HFFc6 (cell line): ENCODE measurements at regions not wholly inside any gene's neighbourhood (a gene's known extent, or its start where the extent isn't known, plus 50 kb on each side); places are given as distances from the start of the nearest gene placed in this dataset.

Experiments used
- DNase-seq: peaks from one replicate; pipeline ENCODE4 v3.0.0-alpha.2; 2018
- H3K27ac Mint-ChIP-seq: 2 replicates; pipeline ENCODE4 v1.8.0; 2020; ENCODE audit warnings: mild to moderate bottlenecking, mixed read lengths
- H3K27me3 Mint-ChIP-seq: 2 replicates; pipeline ENCODE4 v1.8.0; 2021; ENCODE audit warnings: mild to moderate bottlenecking, moderate library complexity, mixed read lengths; ENCODE audit not compliant: insufficient read depth
- H3K36me3 Mint-ChIP-seq: 2 replicates; pipeline ENCODE4 v1.8.0; 2021; ENCODE audit warnings: low read depth, mixed read lengths
- H3K4me1 Mint-ChIP-seq: 2 replicates; pipeline ENCODE4 v1.8.0; 2020; ENCODE audit warnings: low read depth, mixed read lengths
- H3K4me3 Mint-ChIP-seq: 2 replicates; pipeline ENCODE4 v1.8.0; 2020; ENCODE audit warnings: mild to moderate bottlenecking, moderate library complexity, mixed read lengths
- H3K9me3 Mint-ChIP-seq: 2 replicates; pipeline ENCODE4 v1.8.0; 2020; ENCODE audit warnings: mild to moderate bottlenecking, mixed read lengths
- CTCF ChIP-seq: fragments of 200-600 bp; sonication (generic); IDR thresholded peaks from 2 replicates; pipeline ENCODE4 v1.5.0; 2021; ENCODE audit warnings: antibody characterized with exemption, mild to moderate bottlenecking

DNA sequence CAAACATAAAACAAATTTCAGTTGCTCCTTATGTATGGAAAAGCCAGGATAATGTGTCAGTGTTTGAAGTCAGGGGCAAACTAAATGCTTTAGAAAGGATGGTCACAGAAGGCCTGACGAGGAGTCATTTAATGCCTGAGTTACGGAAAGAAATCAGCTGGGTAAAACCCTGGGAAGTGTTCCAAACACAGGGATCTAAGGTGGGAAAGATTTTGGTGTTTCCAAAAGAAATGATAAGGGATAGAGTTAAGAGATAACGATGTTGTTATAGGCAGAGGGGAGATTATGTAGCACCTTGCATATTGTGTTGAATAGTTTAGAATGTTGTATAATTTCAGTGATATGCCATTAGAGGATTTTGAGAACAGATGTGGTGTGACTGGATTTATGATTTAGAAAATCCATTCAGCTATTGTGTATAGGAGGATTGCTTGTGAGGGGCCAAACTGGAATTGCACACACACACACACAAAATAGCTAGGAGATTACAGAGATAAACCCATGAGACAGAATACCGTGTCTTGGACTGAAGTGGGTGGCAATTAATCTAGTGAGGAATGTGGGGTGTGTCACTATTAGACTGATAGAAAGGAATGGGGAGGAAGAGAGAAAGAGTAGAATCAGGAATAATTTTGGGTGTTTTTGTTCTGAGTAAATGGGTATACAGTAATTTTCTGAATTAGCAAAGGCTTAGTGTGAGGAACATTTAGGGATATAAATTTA lies 274.2 kb upstream of the DAB2 start:
- Mint-ChIP-seq H3K36me3 (no peaks in the 10 kb centered on the region), H3K4me3 (no peak overlapping the region), H3K27me3 (peaks cover 2% of the 10 kb centered on the region; the same call in 1 of the 2 replicates), H3K4me1 (no peaks in the 10 kb centered on the region), H3K27ac (no peak overlapping the region), H3K9me3 (no peaks in the 10 kb centered on the region)
- no peak for TF ChIP-seq CTCF
- DNase-seq = no peak

GRCh38 chr5:39697881-39698280 lies 273.1 kb upstream of the DAB2 start:
- H3K9me3 Mint-ChIP-seq = no peaks in the 10 kb centered on the region
- TF ChIP-seq CTCF = no peak
- H3K27me3 Mint-ChIP-seq = peaks cover 2% of the 10 kb centered on the region; the same call in 1 of the 2 replicates
- no peak overlapping the region for H3K27ac Mint-ChIP-seq
- H3K4me1 Mint-ChIP-seq = no peaks in the 10 kb centered on the region
- no peak for DNase-seq
- no peak overlapping the region for H3K4me3 Mint-ChIP-seq
- H3K36me3 Mint-ChIP-seq = no peaks in the 10 kb centered on the region

DNA sequence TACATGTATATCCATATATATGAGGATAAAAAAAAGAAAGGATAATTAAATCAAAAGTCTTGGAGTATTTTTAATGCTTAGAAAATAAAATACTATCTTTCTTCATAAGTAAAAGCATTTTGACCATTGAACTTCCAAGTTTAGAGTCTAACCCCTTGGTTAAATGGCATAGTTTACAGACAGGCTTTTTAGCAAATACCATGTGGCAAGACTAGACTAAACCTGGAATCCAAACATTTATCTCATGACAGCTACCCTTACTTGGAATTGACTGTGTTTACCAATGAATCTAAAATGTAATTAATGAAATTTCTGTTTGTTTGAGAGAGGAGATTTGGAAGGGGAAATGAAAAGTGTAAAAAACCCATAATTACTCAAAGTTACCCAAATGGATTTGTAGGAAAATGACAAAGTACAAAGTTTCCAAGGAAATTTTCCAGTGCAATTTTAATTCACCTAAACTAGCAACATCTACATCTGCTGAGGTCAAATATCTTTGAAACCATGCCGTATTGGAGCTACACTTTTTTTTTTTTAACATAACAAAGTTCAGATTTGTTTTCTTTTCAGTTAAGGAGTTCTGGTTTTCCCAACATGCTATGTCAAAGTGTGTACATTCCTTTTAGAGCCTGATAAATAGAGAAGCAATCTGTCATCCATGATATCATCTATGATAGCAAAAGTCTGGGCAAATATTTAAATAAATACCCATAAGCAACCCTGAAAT lies 272.1 kb upstream of the DAB2 start:
- H3K27me3 Mint-ChIP-seq = peaks cover 2% of the 10 kb centered on the region; the same call in 1 of the 2 replicates
- DNase-seq = no peak
- no peak for TF ChIP-seq CTCF
- no peak overlapping the region for H3K27ac Mint-ChIP-seq
- no peaks in the 10 kb centered on the region for H3K9me3 Mint-ChIP-seq
- no peaks in the 10 kb centered on the region for H3K4me1 Mint-ChIP-seq
- no peak overlapping the region for H3K4me3 Mint-ChIP-seq
- no peaks in the 10 kb centered on the region for H3K36me3 Mint-ChIP-seq

DNA sequence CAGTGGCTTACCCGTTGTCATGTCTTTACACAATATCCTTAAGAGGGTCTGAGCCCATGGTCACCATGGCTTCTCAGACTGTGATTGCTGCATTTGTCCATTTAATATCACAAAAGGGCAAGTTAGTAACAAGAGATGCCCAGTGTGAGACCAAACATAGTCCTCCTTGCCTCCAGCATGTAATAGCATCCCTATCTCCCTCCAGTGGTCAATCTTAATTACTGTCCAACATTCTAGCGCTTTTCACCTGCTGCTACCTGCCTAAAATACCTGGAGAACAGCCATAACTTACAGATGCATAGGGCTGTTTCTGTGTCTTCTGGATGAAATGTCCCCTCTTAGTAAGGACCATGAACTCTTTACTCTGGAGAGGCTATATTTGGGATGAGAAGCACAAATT lies 267.2 kb upstream of the DAB2 start:
- Mint-ChIP-seq H3K4me3 (no peak overlapping the region), H3K4me1 (no peaks in the 10 kb centered on the region), H3K27me3 (peaks cover 5% of the 10 kb centered on the region; the same call in 1 of the 2 replicates), H3K9me3 (no peaks in the 10 kb centered on the region), H3K27ac (no peak overlapping the region), H3K36me3 (no peaks in the 10 kb centered on the region)
- TF ChIP-seq CTCF = peak; percentile 43; the same call in 1 of the 2 replicates
- no peak for DNase-seq

- Mint-ChIP-seq H3K27me3 (peaks cover 8% of the 10 kb centered on the region; the same call in 1 of the 2 replicates), H3K27ac (no peak overlapping the region), H3K36me3 (no peaks in the 10 kb centered on the region), H3K4me3 (no peak overlapping the region), H3K4me1 (no peaks in the 10 kb centered on the region), H3K9me3 (no peaks in the 10 kb centered on the region)
- no peak for DNase-seq
- no peak for TF ChIP-seq CTCF
Observed at GRCh38 chr5:39691136-39691535, 266.4 kb upstream of the DAB2 start.
